ENCODE measurements at regions not wholly inside any gene's neighbourhood (a gene's known extent, or its start where the extent isn't known, plus 50 kb on each side); places are given as distances from the start of the nearest gene placed in this dataset.

DNA sequence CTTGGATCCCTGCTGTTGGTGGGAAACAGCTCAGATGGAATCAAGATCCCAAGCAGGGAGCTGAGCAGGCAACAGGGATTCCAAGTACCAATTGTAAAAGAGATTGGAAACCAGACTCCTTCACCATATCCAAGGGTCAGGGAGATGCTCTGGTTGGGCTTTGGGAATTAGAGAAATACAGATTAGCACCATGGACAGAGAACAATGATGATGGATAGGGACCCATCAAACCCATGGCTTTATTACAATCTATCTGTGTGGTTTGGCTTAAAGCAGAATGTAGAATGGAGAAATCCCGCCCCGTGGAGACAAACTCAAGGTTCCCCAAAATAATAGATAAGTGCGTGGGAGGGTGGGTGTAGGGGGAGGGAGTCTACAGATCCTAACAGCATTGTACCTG is 120.7 kb upstream of the CSF3R start:
- DNase-seq, result no peak

DNA sequence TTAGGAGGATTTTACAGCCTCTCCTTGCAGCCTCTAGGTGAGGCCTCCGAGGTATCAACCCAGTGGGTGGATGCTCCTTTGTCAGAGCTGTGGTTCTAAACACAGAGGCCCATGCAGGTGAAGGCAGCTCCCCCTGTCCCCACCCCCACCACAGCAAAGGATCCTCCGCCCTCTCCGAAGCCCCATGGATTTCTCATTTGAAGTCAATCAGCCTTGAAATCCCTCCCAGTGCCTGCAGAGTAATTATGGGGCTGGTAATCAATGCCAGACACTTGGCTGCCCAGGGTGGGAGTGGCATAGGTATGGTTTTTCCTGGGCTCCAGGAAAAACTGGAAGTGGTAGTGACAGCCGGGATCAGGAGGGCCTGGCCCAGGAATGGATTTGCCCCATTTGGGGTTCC is 119.5 kb upstream of the CSF3R start:
- DNase-seq, result no peak

DNA sequence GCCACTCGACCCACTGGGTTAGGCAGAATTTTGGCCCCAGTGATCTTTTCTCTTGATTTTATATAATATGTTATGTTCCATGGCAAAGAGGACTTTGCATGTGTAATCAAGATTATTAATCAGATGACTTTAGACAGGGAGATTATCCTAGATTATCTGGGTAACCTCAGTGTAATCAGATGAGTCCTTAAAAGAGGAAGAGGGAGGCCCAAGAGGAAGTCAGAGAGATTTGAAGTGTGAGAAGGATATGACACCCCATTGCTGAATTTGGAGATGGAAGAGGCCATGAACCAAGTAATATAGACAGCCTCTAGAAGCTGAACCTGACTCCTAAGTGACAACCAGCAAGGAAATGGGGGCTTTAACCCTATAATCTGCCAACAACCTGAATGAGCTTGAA is 117.1 kb upstream of the CSF3R start:
- no peak for DNase-seq

DNA sequence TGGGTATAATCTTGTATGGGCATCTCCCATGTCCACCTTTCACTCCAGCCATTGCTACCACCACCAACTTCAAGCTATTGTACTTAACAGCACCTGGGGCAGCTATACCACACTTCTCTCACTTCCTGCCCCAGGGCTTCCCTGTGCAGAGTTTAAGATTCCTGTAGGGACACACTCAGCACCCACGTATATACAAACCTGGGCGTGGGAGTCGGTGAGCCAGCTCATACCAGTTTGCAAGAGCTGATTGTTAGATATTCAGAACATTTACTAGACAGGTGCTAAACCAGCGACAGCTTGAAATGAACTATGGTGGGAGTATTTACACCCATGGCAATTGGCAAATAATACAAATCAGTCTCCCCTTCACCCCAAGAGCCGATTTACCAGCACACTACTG is 114.8 kb upstream of the CSF3R start:
- no peak for DNase-seq

DNA sequence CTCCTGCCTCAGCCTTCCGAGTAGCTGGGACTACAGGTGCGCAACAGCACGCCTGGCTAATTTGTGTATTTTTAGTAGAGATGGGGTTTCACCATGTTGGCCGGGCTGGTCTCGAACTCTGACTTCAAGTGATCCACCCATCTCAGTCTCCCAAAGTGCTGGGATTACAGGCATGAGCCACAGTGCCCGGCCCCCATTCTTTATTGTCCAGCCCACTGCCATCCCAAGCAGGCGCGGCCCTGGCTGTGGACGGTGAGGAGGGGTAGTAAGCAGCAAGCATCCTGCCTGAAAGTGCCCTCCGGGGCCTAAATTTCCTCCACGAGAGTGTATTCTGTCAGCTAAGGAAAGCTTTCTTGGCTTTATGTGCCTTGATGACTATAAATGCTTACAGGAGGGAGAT is 113.2 kb upstream of the CSF3R start:
- no peak for DNase-seq

DNA sequence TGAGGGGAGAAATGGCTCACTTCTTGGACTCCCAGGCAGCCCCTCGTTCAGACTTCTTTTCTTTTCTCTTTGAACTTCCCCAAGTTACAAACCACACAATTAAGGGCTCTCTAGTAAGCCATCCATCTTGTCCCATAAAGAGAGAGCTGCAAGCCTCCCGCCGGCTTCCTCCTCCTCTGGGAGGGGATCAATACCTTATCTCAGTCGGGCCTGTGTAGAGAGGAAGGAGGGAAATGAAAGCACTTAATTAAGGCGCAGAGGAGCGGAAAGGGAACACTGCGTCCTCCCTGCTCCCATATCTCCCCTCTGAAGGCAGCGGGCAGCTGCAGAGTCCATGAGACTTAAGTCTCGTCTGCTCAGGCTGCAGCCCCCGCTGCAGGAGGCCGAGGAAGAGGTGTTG is 112.6 kb upstream of the CSF3R start:
- no peak for DNase-seq

DNA sequence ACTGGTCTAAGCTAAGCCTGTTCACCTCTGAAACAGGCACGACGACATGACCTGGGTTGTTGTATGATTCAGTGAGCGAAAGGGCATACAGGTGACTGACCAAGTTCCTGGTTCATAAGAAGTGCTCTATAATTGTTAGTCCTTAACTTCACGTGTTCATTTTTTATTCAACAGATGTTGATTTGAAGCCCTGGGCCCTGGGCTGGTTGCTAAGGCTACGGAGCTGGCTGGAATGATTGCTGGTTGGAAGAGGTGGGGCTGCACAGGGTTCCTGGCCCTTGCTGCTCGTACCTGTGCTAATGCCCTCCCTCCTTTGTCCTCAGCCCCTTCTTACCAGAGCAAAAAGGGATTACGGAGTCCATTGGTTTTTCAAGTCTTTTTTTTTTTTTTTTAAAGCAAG is 111.3 kb upstream of the CSF3R start:
- no peak for DNase-seq

DNA sequence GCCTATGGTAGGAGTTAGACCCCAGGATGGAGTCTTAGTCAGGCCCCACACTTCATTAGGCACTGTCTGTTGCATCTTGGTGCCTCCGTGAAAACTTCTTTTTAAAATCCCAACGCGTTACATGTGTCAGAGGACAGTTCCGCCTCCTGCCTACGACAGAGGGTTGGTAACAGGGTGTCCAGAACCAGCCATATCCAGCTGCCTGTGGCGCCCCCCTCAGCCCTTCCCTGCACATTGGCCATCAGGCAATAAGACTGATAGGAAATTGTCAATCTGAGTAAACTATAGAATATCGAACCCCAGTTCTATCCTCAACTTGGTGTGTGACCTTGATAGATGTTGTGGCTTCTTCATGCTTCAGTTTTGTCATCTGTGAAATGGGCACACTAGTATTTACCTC is 108.6 kb upstream of the CSF3R start:
- no peak for DNase-seq

DNA sequence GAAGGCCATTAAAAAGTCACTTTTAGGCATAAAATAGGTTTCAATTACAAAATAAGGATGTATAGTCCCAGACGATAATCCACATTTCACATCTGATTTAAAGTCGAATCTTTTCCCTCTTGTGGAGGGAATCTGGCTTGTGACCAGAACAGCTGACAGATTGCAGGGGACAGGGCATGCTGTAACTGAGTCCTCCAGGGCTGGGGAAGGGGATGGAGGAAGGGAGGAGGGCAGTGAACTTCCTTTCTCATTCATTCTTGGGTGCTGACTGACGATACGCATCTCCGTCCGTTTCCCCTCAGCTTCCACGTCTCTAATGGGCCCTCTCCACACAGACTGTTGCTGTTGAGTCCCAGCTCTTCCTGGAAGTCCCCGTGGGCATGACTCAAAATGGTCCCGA is 108.1 kb upstream of the CSF3R start:
- DNase-seq, result no peak

DNA sequence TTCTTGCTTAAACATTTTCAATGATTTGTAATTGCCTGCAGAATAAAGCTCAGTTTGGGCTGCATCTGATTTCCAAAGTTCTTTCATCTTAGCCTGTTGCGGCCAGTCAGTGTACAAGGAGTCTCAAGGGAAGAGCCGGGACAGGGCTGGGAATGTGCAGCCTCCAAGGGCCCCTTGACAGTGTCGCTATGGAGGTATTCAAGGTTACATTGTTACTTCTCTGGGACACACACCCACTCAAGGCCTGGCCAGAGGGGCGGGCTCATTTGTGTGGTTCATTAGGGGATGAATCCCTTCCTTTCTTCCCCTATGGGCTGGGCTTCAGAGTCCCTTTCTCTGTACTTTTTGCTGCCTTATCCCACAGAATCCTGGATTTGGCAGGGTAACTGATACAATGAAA is 107.6 kb upstream of the CSF3R start:
- DNase-seq, result no peak

DNA sequence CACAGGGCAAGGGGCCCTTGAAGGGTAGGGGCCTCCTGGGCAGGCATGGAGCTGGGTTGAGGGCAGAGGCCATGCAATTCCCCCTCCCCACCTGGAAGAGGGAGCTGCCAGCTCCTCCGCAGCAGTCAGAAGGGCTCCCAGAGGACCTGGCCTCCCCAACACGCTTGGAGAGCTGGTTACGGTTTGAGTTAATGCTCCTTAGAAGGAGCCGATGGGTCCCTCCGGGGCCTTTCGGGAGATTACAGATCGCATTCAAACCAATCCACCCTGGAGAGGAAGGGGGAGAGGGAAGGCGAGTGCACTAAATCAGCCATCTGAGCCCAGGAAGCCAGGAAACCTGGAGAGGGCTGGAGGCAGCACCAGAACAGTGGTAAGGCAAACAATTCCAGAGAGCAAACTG is 106.3 kb upstream of the CSF3R start:
- no peak for DNase-seq

DNA sequence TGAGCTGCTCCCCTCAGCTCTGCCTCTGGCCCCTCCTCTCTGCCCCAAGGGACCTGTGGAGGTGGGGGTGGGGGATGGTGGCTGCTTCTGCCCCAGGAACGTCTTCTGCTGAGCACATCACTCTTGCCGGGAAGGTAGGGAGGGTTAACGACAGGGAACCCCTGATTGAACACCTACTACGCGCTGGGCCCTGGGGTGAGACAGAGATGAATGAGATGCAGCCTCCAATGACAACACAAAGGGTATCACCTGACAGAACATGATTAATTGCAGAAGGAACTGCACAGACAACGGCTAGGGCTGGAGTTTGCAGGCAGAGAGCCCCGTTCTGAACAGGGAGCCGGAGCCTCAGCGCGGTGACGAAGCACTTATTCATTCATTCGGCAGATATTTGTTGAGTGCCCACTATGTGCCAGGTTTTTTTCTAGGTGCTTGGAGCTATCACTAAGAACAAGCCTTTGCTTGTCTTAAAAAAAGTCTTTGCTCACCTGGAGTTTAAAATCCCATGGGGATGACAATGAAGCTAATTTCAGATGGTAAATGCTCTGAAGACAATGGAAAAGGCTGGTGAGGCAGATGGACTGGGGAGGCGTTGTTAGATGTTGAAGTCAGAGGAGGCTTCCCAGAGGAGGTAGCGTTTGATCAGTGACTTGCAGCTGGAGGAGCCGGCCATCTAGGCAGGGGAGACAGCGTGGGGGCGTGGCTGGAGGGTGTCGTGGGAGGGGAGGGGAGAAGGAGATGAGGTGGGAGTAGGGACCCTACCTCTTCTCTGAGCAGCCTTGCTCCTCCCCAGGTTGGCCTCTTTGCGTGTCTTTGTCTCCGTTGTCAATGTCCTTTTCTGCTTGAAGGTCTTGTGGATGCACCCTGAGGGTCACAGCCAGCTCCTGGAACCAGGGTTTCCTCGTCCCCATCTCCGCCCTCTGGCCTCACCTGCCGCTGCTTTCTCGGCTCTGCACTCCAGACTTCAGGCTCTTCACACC is 103.1 kb upstream of the CSF3R start:
- no peak for DNase-seq

DNA sequence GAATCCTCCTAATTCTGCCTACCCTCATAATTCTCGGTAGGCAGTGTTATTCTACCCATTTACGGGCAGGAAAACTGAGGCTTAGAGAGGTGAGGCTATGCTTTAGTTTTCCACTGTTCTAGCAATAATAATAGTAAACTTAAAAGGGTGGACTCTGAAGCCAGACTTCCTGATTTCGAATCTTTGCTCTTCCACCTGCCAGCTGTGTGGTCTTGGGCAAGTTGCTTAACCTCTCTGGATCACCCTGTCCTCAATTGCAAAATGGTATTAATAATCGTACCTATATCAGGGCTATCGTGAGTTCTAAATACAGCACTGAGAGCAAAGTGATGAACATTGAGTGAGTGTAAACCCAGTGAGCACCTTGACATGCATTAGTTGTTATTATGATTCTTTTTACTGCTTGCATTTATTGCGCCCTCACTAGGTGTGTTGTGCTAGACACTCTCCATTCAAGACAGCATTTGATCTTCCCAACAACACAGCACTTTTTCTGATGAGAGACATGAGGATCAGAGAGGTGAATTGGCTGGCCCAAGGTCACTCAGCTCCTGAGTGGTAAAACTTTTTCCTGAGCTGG is 102.3 kb upstream of the CSF3R start:
- no peak for DNase-seq

DNA sequence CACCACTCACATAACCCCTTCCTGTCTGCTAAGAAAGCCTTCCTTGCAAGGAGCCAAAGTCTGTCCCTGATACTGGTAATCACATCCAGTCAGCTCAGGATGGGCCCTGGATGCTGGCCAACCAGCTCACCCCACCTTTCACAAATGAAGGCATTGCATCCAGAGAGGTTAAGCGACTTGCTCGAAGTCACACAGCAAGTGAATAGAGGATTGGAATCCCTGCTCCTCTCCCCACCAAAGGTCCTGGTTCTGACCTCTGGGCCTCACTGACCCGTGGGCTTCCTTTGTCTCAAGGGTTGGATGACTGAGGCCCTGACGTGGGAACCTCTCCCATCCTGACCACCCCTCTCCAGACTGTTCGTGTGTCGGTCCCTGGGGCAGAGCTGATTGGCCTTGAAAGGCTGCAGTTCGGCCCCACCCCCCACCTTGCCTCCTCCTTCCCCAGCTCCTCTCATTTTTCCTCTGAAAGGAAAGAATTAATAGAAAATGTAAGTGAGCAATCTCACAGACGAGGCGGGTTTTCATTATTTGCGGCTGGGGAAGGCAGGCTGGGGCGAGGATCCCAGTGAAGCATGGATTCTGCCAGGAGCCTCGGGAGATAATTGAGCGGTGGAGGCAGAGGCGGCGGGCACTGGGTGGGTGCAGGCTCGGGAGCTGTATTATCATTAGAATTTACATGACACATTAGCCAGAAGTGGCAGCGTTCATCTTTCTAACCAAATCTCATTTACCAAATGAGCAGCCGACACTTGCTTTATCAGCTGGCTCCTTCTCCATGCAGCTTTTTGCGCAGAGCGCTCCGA is 101.5 kb upstream of the CSF3R start:
- DNase-seq, result no peak

DNA sequence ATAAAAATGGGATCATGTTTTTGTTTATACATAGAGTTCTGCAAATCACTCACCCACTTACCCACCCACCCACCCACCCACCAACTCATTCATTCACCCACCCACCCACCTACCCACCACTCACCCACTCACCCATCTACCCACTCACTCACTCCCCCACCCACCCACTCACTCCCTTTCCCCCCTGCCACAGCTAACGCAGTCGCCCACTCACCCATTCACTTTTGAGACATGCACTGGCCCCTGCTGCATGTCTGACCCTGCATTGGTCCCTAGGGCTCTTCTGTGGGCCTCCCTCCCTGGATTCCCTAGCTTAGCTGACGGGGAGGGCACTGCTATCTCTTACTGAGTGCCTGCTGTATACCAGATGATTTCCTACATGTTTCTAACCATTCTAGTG is 100.4 kb upstream of the CSF3R start:
- no peak for DNase-seq

DNA sequence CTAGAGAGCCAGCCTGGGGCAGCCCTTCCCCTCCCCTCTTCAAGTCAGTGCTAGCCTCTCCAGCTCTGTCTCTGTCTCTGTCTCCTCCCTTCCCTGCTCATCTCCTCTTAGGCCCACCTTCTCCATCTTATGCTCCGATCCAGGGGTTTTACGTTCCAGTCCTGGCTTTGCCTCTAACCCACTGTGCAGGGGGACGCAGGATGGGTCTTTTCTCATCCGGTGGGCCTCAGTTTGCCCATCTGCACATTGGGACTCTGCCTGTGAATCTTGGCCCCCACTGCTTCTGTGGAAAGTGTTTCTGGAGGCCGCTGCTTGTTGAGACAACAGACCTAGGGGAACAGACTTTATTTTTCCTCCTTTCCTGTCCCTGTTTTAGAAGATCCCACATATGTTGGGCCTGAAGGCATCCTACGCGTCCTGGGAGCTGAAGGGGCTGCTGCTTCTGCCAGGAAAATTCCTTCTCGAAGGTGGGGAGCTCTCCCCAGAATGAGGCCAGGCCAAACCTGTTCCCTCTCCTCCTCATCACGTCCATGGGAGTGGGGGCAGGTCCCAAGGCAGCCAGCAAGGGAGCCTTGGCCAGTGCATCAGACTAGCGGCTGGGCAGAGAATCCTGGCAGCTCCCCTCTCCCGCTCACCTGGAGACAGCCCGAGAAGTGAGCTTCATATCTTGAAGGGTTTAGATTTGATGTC is 99.5 kb upstream of the CSF3R start:
- no peak for DNase-seq

DNA sequence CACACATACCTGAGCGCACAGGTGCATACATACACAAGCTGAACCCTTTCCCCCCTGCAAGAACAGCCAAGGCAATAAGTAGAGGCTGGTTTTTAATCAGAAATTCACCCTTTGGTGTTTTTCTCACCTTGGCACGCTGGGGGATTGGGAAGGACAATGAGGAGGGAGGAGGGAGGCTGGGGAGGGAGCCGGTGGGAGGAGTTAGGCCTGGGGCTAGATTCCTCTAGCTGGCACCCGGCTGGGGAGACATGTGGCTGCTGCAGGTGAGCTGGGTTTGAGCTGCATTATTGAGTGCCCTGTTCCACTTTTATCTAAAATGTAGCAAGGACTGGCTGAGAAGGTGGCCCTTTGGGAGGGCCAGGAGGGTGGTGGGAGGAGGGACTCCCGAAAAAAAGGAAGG is 97.8 kb upstream of the CSF3R start:
- no peak for DNase-seq

DNA sequence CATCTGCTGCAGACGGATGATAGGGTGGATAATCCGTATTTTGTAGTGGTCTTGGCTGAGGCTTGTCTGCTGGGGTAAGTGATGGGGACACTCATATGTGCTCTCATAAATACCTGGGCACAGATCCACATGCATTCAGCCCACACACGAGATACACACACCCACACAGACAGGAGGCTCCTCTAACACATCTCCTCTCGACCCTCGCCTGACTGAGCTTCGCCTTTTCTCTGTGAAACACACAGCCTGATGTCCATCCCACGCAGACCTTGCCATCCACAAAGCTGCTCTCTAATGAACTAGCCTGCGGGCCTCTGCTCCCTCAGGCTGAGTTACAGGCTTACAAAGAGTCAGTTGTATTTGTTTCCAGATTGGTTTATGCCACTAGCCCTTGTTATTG is 96.3 kb upstream of the CSF3R start:
- no peak for DNase-seq

DNA sequence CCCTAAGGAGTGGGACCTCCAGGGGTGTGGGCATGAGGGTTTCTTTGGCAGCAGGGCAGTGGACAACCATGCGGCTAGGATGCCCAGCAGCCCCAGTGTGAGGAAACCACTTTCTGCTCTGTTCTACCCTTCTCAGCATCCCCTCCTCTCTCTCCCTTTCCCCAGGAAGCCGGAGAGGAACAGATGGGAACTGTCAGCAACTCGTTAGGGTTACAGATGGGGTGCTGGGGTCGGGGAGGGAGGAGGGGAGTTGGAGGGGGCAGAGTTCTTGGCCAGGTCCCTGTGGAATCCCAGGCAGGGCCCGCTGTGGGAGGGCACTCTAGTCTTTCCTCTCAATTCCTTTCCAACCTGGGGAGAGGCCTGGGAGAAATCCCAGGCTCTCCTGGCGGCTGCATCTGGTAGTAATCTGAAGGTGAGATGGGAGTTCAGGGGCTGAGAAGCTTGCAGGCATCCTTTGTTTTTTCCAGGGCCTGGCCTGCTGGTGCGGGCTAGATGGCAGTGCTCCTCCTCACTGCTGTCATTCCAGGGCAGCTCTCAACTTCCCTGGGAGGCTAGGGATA is 93.9 kb upstream of the CSF3R start:
- DNase-seq, result no peak

DNA sequence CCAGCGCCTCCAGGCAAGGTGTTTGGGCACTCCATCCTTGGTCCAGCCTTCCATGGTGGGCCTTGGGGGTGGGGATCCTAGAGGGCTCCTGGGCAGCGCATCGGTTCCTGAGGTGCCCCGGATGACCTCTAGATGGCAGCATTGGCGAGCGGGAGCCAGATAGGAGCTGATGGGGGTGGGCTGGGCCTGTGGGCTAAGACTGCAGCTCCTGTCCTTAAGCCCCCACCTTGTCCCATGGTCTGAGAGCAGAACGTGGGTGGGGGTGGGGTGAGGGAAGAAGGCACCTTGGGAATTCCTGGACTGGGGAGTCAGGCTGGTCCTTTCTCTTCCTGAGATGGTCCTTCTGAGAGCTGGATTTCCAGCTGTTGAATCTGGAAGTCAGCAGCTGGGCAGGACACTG is 93.4 kb upstream of the CSF3R start:
- peak; percentile 25 for DNase-seq

DNA sequence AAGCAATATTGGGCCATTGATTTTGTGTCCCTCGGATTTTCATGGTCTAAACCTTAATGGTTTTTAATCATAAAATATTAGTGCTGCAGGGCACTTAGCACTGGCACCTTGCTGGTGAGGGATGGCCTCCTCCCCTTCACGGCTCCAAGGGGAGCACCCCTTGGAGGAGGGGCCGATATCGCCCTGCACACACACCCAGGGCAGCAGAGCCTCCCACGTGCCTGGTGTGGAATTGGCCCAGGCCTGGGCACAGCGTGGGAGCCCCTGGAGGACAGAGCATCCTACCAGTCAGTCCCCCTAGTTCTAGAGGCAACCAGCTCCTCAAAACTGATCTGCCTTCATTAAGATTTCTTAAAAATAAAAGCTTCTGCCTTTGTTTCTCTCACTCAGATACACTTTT is 90.7 kb upstream of the CSF3R start:
- no peak for DNase-seq

DNA sequence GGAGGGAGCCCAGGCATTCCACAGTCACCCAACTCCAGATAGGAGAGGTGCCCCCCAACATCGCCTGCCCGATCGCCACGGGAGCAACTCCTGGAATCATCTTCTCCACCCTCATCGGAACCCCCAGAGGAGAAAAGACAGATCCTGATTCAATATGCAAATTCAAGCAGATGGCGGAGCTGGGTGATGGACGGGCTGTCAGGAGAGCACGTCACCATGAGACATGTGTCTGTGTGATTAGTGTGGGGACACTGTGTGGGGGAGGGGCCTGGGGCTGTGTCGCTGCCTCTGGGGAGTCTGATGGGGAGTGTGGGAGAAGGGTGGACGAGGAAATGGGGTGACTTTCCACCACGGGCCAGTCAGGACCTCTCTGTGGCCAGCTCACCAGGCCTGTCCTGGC is 90.2 kb upstream of the CSF3R start:
- DNase-seq, result no peak

DNA sequence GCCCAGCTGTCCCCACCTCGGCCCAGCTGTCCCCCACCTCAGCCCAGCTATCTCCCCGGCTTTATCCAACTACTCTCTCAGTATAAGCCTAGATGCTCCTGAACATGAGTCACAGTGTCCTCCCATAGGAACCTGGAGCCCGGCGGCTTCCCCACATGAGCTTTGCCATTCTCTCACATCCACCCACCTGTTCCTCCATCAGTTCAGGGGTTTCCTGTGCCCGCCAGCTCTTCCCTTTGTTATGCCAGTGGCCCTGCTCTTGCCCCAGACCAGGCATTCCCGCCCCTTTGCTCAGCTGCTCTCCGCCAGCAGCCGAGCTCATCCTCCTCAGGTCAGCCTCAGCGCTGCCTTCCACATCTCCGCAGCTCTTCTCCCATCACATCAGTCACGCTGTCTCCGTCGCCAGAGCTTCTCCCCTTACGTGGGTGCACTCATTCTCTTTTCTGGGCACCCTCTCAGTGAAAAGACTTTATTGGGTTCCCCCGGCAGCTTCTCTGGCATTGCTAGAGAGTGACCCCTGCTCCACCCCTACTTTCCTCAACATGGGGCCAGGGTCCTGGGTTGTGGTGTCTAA is 89.5 kb upstream of the CSF3R start:
- DNase-seq, result no peak

Data from activated T-cell treated with anti-CD3 and anti-CD28 coated beads for 4 hours (primary cell).